ENCODE measurements at regions not wholly inside any gene's neighbourhood (a gene's known extent, or its start where the extent isn't known, plus 50 kb on each side); places are given as distances from the start of the nearest gene placed in this dataset.
A peak's percentile ranks its signal among the peaks of the same experiment; 100 is the strongest.

GRCh38 chr1:207971331-207972219 is 60.6 kb upstream of the CD34 start:
- DNase-seq, result no peak

DNA sequence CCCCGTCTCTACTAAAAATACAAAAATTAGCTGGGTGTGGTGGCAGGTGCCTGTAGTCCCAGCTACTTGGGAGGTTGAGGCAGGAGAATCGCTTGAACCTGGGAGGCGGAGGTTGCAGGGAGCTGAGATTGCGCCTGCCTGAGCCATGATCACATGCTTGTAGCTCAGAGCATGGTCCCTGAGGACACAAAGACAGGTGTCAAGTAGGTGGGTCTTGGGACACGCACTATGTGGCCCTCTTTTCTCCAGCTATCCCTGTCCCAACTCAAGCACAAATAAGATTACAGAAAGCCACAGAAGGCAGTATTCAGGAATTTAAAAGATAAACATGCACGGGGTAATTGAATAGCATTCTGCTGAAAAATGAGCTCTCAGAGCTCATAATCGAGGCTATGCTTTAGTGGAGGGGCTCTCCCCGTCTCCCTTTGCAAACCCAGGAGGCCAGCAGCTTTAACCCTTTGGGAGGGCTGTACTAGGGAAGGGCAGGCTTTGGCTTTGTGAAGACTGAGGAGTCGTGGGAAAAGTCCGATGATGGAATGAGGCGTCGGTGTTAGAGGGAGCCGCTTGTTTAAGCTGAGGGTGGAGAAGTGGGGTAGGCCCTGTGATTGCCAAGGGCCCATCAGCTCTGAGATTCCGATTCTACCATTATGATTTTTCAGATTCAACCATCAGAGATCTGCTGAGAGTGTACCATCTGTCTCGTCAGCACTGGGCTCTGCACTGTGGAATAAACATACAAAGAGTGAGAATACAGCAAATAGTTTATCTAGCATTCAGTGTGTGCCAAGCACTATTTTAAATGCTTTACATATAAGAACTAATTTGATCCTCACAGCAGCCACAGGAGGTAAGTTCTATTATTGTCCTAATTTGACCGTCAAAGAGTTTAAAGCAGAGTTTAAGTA is 59.7 kb upstream of the CD34 start:
- DNase-seq, result no peak

DNA sequence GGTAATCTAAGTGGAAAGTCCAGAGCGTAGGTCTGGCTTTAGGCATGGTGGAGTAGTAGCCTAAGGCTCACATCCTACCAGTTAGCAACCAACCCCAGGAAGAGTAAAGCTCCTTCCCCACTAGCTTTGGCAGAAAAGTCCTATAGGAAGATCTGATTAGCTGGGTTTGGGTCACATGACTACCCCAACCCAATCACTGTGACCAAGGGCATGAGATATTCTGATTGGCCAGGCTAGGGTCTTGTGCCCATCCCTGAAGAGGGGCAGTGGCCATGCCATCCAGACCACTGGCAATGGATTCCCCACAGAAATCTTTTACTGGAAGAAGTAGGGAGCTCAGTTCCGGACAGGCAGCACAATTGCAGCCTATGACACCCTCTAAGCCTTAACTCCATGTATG is 58.6 kb upstream of the CD34 start:
- no peak for DNase-seq

DNA sequence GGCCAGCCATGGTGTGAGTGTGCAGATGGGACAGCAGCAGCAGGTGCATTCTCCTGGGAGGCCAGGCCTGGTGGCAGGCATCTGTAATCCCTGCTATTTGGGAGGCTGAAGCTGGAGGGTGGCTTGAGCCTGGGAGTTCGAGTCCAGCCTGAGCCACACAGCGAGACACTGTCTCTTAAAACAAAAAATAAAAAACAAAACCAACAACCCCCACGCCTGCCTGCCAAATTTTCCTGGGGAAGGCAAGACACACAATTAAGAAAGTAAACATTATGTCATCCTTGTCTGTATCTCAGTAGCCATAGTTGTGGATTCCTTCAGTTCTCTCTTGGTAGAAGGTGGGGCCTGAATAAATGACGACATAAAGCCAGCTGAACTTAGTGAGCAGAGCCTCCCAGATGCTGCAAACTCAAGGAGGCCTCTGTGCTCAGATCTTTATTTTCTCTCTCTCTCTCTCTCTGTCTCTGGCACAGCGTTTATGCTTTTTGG is 57.6 kb upstream of the CD34 start:
- no peak for DNase-seq

- DNase-seq, result no peak
These were observed 56.8 kb upstream of the CD34 start for GRCh38 chr1:207967703-207968102.

DNA sequence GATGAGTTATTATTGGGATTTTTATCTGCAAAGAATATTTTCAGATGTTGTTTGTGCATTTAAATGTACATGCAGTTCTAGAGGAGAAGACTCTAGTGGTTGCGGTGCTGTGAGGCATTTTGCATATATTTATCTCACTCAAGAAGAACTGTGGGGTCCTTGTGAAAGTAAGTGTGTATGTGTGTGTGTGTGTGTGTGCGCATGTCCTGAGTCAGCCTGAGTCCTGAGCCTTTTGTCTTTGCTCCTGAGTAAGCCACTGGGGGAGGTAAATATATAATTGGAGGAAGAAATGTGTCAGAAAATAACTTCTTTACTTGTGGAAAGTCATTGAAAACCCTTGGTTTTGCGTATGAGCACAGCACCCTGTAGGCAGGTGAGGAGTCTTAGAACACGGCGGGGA is 55.6 kb upstream of the CD34 start:
- DNase-seq, result no peak

DNA sequence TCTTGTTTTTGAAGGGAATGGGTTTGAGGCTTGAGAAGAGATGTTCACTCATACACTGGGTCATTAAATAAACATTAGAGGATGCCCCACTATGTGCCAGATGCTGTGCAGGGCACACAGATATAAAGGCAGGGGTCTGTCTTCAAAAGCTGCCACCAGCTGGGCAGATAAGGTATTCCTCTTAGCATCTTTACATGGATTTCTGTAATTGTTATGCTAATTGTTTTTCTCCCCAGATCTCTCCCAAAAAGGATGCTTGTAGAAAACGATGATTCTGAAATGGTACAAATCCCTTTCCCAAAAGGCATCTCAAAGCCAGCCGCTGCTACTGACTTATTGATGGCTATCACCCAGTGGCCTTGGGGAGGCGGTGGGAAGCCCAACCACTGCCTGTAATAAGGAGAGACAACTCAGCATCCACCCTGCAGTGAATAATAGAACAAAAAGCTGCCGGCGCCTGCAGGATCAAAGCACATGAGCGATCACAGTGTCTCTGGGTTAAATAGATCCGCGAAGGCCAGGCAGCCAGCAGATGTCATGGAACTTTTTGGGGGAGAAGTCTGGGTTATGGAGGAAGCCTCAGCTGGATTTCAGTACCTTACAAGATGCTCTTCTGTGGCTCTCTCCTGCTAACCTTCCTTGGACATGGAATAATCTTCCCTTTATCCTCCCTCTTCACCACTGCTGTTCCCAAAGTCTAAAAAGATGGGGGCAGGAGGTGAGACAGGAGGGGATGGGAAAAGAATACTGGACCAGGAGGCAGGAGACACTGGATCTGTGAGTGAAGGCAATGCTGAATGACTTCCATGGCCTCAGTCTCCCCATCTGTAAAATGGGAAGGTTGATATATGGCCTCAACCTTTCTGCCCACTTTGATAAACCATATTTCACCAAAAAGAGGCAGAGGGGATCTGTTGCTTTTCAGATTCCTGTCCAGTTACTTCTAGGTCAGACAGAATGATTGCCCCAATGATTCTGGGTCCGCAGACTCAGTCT is 54.8 kb upstream of the CD34 start:
- no peak for DNase-seq

GRCh38 chr1:207964195-207964966 is 53.5 kb upstream of the CD34 start:
- DNase-seq, result no peak

DNA sequence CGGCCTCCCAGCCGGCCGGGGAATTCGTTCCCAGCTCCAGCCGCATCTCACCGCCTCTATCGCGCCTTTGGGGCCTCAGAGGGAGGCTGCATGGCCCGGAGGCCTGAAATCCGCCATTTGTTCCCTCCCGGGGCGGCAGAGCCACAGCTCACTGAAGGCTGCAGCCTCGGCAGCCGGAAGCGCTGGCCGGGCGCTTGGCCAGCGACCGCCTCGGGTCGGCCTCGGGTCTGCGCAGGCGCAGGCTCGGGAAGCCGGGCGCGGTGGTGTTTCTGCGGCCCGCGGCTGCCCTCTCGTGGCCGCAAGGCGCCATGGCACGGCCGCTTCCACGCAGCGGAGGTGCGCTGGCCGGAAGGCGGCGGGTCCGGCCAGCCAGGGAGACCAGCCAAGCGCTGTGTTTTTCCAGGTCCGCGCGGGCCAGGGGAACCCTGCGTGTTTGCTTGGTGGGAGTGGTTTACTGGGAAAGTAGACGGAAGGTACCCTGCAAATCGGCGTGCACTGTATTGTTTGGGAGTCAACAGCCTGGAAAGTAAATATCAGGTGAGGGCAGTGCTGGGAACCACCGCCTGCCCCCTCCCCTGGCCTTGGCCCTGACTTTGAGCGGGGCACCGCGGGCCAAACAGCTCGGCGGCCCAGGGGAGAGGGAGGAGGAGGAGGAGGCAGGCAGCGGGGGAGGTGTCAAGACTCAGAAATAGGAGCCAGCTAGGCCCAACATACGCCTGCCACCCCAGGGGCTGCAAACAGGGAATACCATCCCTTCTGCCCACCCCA is 52.7 kb upstream of the CD34 start:
- peak; percentile 38 for DNase-seq

- no peak for DNase-seq
These were observed 51.9 kb upstream of the CD34 start for GRCh38 chr1:207962716-207963426.
